ENCODE measurements at regions not wholly inside any gene's neighbourhood (a gene's known extent, or its start where the extent isn't known, plus 50 kb on each side); places are given as distances from the start of the nearest gene placed in this dataset.

GRCh38 chr18:70558371-70558770 is 269.5 kb downstream of the SOCS6 start:
- no peak for TF ChIP-seq POLR2A (IDR thresholded peaks at IDR 0.05; ENCODE audit: low read depth, low read length)
- TF ChIP-seq POLR2AphosphoS5 (IDR thresholded peaks at IDR 0.05; ENCODE audit: low read depth, low read length), result no peak

Data from GM12891 (cell line).